ENCODE measurements at regions not wholly inside any gene's neighbourhood (a gene's known extent, or its start where the extent isn't known, plus 50 kb on each side); places are given as distances from the start of the nearest gene placed in this dataset.
A peak's percentile ranks its signal among the peaks of the same experiment; 100 is the strongest.

DNA sequence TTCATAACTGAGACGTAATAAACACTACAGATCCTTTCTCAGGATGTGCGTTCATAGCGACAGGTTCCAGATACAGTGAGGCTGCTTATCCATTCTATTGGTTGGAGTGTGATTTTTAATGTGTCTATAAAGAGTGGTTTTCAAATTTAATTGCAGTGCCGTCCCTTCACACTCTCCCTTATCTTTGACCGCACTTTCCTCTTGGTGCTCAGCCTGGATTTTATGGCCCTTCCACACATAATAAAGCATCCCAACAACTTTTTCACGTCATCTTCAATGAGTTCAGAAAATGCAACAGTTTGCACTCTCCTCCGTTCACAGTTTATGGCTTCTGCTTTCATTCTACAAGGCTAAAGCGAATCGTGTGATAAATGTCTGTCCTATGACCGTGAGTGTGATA, 1209.9 kb downstream of the BCL11B start:
- DNase-seq = no peak

DNA sequence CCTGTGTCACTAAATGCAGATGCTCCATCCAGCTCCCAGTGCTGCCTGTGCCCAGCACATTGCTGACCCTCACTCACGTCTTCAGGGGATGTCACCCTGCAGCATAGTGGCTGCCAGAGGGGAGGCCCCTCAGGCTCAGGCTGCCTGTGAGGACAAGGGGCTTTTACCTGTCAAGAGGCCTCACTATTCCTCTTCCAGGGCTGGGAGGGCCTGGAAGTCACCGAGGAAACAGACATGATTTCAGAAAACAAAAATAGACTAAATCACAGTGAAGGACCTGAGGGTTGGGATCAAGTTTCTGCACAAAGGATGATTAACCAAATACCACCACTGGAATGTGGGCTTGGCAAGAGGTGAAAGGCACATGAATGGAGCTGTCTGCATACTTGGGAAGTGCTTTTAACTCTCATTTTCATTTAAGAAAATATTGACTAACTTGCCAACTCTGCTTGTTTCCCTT, 1202.3 kb downstream of the BCL11B start:
- DNase-seq = no peak

DNA sequence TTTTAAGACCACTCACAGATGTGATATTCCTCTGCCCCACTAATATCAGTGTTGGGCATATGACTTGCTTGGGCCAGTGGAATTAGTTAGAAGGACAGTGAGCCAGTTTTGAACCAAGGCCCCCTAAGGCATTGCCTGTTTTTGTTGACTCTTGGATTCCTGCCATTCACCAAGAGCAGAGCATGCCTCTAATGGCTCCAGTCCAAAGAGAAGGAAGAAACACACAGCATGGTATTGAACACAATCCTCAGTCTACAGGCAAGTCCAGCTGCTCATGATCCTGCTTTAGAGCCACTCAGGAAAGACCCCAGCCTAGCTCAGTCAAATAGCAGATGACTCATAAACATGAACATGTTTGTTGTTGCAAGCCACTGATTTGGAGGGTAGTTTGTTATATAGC, 1201.5 kb downstream of the BCL11B start:
- no peak for DNase-seq

DNA sequence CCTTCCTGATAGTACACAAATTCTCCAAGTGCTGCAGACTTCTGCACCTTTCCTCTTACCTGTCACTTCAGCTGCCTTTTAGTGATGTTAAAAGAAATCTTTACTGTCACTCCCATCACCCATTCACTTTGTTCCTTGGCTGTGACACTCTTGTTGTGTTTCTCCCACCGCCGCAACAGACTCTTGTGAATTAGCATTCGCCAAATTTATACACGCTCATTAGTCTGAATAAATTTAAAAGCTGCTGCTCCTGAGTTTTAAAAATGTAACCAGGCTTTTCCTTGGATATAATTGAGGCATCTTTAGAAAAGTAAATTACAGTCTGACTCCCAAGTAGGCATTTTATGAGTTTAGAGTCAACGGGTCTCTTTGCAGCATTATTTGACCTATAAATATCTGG, 1197.9 kb downstream of the BCL11B start:
- no peak for DNase-seq

DNA sequence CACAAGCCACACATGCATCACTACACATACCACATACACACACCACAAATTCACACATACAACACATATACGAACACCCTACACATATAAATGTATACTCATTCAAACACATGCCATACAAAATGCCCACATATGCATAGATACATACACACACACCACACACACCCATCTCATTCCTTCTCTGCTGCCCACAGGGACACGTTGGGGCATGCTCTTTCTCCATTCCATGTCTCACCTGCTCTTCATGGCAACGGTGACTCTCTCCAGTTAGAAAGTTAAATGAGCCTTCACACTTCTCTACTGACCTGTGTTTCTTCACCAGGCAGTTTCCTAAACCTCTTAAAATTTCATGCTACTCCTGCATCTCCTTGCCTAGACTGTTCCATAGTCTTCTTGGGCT, 1194.8 kb downstream of the BCL11B start:
- DNase-seq = no peak

DNA sequence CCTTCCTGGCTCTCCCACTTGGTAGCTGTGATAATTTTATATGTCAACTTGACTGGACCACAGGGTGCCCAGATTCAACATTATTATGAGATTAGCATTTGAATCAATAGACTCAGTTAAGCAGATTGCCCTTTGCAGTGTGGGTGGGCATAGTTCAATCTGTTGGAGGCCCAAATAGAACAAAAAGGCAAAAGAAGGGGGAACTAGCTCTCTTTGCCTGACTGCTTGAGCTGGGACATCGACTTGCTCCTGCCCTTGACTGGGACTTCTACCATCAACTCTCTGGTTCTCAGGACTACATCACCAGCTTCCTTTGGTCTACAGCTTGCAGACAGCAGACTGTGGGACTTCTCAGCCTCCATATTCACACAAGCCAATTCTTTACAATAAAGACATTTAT, 1189.2 kb downstream of the BCL11B start:
- DNase-seq = no peak

DNA sequence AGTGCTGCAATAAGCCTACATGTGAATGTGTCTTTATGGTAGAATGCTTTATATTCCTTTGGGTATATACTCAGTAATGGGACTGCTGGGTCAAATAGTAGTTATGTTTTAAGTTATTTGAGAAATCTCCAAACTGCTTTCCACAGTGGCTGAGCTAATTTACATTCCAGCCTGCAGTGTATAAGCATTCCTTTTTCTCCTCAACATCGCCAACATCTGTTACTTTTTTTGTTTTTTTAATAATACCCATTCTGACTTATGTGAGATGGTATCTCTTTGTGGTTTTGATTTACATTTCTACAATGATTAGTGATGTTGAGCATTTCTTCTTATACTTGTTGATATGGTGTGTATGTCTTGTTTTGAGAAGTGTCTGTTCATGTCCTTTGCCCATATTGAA, 1186.2 kb downstream of the BCL11B start:
- no peak for DNase-seq

DNA sequence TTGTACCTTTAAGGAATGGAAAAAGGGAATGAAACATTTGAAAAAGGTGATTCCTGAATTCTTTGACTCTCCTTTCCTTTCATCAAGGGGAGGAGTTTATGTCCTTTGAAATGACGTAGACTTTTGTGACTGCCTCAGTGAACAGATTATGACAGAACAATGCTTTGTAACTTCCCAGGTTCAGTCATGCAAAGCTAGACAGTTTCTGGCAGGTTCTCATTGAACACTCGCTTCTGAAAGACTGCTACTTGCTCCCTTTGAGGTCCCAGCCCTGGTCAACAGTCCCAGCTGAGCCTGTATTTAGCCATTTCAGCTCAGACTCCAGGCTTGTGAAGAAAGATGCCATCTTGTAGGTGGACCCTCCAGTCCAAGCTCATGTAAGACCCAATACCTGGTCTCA, 1178.9 kb downstream of the BCL11B start:
- DNase-seq = no peak

DNA sequence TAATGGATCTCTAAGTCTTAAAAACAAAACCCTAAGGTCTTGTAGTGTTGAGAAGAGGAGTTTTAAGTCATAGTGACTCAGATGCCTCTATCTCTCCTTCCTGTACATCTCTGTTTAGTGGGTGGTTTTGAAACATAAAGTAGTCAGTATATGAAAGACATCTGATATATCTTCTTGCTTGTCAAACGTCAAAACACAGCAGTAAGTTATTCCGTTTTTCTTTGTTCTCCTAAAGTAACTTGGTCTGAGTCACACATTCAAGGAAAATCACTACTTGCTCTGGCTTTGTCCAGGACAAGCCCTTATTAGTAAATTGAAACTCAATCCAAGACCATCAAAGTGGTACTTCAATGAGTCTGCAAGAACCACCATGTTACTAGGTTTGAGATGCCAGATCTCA, 1172.5 kb downstream of the BCL11B start:
- no peak for DNase-seq

DNA sequence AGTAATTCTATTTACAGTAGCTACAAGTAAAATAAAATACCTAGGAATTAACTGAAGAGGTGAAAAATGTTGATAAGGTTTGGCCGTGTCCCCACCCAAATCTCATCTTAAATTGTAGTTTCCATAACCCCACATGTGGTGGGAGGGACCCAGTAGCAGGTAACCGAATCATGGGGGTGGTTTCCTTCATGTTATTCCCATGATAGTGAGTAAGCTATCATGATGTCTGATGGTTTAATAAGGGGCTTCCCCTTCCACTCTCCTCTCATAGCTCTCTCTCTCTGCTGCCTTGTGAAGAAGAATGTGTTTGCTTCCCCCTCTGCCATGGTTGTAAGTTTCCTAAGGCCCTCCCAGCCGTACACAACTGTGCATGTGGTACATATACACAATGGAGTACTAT, 1170.7 kb downstream of the BCL11B start:
- DNase-seq = no peak

DNA sequence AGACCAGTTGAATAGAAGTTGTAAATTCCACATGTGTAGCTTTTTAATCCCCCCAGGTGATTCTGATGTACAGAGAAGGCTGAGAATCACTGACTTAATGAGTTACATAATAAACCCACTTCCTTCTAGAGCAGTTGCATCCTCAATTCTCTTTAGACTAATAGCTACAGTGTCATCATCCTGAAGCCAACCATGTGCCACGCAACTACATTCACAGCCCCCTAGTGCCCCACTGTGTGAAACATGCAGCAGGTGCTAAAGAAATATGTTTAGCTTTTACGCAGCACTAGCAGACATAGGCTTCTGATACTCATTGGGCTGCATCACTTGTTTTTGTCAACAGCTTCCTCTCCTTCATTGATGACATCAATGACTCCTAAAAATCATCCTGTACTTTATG, 1168.3 kb downstream of the BCL11B start:
- no peak for DNase-seq

DNA sequence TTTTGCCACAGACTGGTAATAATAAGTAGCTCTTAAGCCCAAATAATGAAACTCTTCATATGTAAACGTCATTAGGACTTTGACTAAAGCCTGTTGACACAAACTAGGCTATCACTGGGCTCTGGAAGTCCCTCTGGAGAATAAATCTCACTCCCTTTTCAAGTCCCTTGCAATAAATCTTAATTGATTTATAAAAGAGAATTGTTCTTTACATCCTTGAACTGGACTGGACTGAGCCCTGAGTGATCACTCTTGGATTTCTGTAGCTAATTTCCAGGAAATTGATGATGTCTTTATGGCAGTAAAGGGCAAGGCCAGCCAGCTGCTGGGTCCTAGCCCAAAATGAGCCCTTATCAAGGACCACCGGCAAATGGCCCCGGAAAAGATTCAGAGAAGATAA, 1162.7 kb downstream of the BCL11B start:
- DNase-seq = no peak

DNA sequence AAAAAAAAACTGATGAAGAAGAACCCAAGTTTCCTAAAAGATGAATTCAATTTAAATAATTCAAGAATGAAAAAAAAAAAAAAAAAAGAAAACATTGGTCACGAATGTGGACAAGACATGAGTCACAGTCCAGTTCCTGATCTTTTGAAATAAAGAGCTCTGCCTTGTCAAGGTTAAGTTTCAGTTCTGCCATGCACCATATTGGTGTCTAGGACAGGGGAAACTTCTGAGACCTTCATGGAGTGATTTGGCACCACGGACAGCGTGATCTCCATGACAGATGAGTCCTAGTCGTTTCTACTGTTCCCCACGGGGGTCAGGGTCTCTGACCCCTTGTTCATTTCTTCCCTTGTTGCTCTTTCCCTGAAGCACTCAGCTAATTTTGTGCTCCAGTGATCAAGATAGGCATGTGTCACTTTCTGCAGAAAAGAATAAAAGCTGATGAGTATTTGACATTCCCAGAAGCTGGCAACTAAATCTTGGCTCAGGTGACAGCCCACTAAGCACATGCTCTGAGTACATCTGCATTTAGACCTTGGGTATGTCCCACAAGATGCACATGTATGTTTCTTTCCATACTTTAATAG, 1159.7 kb downstream of the BCL11B start:
- no peak for DNase-seq

DNA sequence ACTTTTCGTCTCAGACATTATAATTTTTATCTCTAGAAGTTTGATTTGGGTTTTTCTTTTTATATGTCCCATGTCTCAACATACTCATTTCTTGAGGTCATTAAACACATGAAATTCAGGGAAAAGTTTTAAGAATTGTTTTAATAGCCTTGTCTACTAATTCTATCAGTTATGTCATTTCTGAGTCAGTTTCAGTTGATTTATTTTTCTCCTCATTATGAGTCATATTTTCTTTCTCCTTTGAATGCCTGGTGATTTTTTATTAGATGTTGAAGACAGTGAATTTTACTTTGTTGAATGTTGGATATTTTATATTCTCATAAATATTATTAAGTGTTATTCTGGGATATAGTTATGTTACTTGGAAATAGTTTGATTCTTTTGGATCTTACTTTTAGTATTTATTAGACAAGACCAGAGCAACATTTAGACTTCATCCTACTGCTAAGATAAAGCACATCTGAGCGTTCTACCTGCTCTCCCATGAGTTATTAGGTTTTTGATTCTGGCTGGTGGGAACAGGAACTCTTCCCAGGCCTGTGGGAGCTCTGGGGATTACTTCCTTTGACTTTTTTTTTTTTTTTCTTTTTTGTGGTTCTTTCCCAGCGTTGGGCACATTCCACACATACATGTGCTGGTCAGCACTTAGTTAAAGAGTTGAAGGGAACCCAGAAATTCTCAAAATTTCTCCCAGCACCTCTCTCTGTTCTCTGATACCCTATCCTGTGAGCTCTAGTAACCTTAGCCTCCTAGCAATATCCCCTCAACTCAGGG, 1157.7 kb downstream of the BCL11B start:
- DNase-seq = no peak

DNA sequence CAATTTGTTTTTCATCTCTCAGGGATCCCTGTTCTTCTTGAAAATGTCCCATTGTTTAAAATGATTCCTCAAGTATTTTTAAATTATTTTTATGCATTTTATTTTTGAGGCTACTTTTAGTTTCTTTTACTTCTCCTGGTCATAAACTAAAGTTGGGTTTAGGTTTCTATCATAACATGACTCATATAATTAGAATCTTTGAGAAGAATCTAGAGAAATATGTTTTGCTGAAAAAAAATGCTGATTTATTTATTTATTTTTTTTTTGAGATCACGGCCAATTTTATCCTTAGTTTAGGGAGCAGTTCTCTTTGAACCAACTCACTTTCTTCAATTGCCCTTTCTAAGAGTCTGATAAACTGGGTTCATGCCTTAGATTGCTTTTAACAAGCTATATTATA, 1157.1 kb downstream of the BCL11B start:
- DNase-seq = no peak

DNA sequence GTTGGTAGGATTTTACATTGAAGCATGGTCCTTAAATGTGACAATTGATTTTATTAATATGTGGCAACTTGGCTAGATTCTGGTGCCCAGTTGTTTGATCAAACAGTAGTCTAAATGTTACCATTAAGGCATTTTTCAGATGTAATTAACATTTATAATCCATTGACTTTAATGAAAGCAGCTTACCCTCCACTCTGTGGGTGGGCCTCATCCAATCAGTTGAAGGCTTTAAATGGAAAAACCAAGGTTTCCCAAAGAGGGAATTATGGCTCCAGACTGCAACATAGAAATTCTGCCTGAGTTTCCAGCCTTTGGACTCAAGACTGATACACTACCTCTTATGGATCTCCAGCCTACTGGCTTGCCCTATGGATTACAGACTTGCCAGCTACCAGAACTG, 1153.2 kb downstream of the BCL11B start:
- DNase-seq = no peak

DNA sequence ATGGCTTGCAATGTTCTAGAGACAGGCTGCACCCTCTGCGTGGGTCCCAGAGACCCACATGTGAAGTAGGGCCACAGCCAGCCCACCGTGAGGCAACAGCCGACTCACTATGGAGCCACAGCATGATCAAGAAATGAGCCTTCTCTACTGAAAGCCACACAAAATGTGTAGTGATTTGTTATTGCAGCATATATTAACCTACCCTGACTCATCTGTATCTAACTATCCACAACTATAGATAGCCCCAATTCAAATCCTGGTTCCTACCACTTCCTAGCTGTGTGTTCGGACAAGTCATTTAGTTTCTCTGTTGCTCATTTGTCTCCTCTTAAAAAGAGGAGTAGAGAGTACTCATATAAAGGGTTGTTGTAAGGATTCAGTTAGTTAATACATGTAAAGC, 1152.3 kb downstream of the BCL11B start:
- no peak for DNase-seq

DNA sequence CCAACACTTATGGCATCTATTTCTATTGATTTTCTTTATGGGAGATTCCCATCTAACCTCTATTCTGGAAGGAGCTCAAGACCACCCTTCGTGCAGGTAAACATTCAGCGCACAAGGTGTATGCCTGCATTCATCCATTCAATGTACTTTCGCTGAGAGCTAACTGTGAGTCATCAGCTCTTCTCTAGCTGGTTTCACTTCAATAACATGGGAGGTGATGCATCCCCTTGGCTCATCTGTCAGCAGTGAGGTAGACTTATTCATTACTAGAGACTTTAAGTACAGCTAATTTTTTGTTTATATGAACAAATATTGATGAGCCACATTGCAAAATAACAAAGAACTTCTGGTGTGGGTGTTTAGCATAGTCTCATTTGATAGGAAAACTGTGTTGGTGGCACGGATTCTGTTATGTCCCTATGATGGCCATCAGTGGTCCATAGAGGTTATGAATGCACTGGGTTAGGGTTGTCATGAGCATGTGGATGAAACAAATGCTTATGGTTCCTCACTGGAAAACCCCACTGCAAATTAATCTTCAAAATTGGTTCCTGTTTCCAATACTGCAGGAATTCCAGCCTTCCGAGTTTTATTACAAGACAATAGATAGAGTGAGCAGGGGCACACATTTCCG, 1151.0 kb downstream of the BCL11B start:
- DNase-seq = no peak

DNA sequence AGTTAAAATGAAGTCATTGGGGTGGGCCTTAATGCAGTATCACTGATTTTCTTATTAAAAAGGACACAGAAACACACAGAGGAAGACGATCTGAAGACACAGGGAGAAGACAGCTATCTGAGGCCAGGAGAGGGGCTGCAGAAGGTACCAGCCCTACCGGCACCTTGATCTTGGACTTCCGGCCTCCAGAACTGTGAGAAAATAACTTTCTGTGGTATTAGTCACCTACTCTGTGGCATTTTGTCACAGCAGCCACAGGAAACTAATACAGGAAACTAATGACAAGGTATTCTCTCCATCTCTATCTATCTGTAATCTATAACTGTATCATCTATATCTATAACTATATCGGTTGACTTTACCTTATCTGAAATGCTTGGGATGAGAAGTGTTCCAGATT, 1149.5 kb downstream of the BCL11B start:
- no peak for DNase-seq

DNA sequence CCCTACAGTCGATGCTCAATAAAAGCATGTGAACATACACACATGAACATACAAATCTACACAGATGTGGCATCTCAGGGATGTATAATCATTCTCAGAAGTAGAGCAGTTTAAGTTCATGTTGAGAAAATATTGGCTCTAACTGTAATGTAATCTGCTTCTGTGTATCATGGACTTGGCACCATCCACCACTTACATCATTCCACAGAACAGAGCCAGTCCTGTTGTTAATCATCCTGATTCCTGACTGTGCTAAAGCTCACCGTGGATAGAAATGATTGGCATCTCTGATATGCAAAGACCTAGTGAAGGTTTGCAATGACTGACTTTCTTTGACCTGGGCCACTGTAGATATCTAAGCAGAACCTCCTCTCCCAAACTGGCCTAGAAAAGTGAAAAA, 1141.3 kb downstream of the BCL11B start:
- DNase-seq = peak; percentile 80

DNA sequence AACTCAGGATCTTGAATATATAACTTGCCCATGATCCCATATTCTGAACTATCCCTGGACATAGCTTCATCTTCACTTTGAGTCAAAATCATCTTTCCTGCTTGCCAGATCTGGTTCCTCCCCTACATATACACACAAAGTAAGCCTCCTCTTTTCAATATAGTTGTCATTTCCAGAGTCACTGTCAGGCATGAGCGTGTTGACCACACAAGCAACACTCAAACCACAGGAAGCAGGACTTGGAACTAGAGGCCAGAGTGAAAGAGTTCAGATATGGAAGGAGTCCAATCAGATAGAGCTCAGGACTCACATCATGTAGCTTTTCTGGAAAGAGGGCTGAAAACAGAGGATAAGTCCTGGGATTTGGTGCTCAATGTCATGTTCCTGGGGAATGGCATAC, 1140.6 kb downstream of the BCL11B start:
- no peak for DNase-seq

DNA sequence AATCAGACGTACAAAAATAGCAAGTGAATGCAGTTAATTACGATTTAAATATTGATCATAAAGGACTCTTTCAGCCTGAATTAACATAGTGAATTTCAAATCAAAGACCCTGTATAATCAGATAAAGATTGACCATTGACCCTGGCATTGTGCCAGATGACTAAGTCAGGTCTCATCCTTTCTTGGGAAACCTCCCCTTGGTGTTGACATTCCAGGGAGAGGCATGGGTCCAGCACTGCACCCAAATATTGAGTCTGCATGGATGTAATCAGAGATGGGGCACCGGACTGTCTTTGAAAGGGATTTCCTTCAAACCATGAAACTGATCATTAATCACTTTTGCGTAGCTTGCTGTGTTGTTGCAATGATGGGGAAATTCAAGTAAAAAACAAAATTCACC, 1138.2 kb downstream of the BCL11B start:
- no peak for DNase-seq

DNA sequence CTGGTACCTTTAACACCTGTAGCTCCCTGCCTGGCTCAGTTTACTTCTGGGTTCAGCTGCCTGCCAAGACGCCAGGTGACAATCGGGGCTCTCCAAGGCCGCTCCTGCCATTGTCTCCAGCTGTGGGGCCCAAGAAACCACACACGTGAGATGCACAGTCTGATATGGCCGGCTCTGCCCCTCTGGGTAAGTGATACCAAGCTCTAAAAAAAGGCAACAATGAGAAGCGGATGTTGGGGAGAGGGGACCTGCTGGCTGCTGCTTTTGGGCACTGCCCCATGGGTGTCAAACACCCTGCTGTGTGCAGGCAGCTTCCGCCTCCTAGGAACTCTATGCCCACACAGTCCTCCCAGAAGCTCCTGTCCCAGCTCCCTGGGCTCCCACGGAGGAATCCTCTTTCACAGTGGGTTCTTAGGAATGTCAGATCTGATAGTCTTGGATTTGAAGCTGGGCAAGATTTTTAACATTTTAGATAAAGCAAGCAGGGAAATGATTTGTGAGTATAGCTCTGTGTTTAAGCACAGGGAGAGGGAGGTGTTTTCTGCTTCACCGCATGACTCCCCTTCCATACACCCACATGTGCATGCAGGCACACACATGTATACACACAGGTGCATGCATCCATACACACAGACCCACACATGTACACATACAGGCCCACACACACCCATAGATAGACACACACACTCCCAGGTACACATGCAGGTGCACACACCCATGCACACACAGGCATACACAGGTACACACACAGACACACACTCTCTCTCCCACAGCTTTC, 1135.8 kb downstream of the BCL11B start:
- DNase-seq = no peak
